SK-N-DZ (cell line): ENCODE measurements at regions not wholly inside any gene's neighbourhood (a gene's known extent, or its start where the extent isn't known, plus 50 kb on each side); places are given as distances from the start of the nearest gene placed in this dataset.

Experiments
- DNase-seq: peaks from one replicate; pipeline ENCODE4 v3.0.0-alpha.2; 2015; ENCODE audit warnings: low spot score

- DNase-seq, result no peak
These were observed 101.4 kb downstream of the TOMM20 start for GRCh38 chr1:235027076-235027861.

- no peak for DNase-seq
These were observed 103.1 kb downstream of the TOMM20 start for GRCh38 chr1:235025422-235025984.

- no peak for DNase-seq
These were observed 103.8 kb downstream of the TOMM20 start for GRCh38 chr1:235024711-235025421.

GRCh38 chr1:235023711-235024439, 104.8 kb downstream of the TOMM20 start:
- no peak for DNase-seq

- DNase-seq, result no peak
These were observed 105.5 kb downstream of the TOMM20 start for GRCh38 chr1:235022981-235023710.

DNA sequence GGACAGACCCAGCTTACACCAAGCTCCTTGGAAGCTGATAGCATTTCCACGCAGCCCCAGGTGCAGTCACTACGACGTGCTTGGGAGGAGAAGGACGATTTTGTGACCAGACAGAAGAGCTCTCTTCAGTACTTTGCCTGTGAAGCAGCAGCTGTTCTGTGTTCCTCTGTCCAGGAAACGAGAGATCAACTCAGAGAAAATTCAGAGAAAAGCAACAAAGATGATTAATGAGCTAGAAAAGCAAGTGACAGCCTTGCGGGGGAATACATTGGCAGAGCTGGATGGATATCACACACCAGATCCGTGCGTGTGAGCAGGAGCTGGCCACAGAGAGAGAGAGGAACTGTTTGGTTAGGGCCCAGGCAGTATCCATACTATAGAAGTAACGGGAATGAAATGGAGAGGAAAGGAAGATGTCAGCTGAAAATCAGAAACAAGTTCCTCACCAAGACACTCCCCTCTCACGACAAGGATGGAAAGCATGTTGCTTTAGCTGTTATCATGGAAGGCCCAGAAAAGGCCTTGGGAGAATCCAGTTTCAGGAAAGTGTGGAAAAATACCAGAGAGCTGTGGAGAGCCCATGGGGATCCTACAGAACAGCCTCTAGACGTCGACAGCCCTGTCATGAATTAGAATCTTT, 106.2 kb downstream of the TOMM20 start:
- no peak for DNase-seq

GRCh38 chr1:235021815-235022214, 106.8 kb downstream of the TOMM20 start:
- no peak for DNase-seq

GRCh38 chr1:235021321-235021720, 107.3 kb downstream of the TOMM20 start:
- DNase-seq, result no peak

- no peak for DNase-seq
These were observed 108.7 kb downstream of the TOMM20 start for GRCh38 chr1:235019961-235020360.

GRCh38 chr1:235019471-235019870, 109.2 kb downstream of the TOMM20 start:
- no peak for DNase-seq

DNA sequence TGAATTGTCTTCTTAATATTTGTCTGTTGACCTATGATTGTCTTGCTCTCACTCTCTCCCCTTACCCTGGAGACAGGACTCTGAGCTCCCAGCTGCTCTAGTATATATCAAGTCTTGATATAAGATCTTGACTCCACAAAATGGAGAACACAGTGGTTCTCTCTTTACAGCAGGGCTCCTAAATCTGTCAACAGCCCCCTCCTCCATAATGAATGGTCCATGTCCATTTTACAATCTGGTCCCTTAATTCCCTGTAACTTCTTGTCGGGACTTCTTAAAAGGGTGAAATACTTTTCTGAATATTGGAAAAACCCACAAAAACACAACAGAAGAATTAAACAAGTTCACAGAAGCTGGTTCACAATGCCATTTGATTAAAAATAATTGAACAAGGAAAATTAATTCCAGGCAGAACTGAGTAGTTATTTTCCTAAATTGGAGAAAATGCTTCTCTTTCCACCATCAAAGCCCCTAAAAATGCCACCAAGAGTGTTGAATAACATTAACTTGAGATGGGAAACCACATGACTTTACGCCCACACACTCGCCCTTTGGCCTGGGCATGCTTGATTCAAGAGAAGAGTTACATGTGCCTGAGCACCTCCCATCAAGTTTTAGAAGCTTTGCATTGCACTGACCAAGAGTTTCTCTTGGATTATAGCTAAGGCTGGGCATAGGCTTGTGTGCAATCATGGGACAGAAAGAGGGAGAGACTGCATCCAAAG, 109.8 kb downstream of the TOMM20 start:
- DNase-seq, result no peak

- DNase-seq, result no peak
These were observed 110.5 kb downstream of the TOMM20 start for GRCh38 chr1:235018161-235018560.

DNA sequence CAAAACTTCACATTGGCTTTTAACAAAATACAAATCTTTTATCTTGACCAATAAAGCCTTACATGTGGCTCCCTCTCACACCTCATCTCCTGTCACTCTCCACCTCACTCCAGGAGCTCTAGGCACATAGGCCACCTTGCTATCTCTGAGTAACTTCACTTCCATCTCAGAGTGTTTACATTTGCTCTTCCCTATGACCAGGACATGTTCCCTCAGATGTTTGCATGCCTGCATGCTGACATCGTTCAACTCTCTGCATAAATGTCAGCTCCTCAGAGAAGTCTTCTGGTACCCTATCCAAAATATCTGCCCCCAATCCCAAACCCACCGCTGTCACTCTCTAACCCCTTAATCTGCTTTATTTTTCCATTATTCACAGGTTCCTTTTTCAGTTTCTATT, 110.9 kb downstream of the TOMM20 start:
- DNase-seq, result no peak

GRCh38 chr1:235017191-235017590, 111.4 kb downstream of the TOMM20 start:
- no peak for DNase-seq

DNA sequence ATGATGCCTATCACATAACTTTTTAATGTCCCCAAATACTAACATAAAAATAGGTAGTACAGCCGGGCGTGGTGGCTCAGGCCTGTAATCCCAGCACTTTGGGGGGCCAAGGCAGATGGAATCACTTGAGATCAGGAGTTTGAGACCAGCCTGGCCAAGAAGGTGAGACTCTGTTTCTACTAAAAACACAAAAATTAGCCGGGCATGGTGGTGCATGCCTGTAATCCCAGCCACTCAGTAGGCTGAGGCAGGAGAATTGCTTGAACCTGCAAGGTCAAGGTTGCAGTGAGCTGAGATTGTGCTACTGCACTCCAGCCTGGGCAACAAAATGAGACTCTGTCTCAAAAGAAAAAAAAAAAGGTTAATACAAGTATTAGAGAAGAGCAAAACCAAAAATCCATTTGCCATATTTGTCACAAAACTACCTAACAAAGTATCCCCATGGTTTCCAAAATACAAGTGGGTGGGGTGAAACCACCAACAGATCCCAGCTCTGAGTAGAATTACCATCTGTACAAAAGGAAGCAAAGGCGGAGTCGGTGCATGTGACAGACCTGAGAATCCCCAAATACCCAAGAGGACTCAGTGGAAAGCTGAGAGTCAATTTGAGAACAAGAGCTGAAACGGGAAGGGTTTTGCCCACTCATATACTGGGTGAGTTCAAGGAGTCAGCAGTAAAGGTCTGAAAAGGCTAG, 113.2 kb downstream of the TOMM20 start:
- DNase-seq, result no peak

DNA sequence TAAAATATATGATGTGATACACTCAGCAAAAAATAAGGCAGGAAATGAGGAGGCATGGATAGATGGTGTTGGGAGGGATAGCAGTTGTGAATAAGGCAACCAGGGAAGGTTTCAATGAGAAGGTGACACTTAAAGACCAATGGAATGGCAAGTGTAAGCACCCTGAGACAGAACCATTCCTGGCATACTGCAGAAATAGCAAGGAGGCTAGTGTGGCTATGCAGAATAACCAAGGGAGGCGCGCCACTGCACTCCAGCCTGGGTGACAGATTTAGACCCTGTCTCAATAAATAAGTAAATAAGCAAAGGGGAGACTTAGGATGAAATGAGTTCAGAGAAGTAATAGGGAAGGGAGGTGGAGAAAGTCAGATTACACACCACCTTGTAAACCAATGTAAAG, 113.9 kb downstream of the TOMM20 start:
- DNase-seq, result no peak

DNA sequence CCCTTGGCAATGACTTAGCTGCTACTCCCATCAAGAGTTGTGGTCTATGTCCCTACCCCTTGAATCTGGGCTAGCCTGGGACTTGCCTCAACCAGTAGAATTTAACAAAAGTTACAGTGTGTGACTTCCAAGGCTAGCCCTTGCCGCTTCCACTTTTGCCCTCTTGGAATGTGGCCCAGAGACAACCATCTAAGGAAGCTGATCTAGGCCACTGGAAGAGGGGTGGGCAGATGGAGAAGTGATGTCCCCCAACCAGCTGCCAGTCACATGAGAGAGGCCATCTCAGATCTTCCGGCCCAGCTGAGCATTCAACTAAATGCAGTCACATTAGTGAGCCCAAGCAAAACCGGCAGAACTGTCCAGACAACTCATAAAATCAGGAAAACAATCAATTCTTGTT, 115.1 kb downstream of the TOMM20 start:
- DNase-seq, result no peak

- no peak for DNase-seq
These were observed 116.0 kb downstream of the TOMM20 start for GRCh38 chr1:235012436-235013210.
